HG02623 (cell line): ENCODE measurements at regions not wholly inside any gene's neighbourhood (a gene's known extent, or its start where the extent isn't known, plus 50 kb on each side); places are given as distances from the start of the nearest gene placed in this dataset.

Experiments
- ATAC-seq: cut with Tn5 transposase; IDR thresholded peaks from one replicate; pipeline ENCODE4 v1.9.1; 2021; ENCODE audit warnings: moderate library complexity; ENCODE audit not compliant: unreplicated experiment

- no peak for ATAC-seq
Measured at GRCh38 chr2:128622955-128623620, 304.4 kb upstream of the HS6ST1 start.

GRCh38 chr2:128623776-128624761, 305.4 kb upstream of the HS6ST1 start:
- ATAC-seq: peak; percentile 83

GRCh38 chr2:128624956-128625355, 306.3 kb upstream of the HS6ST1 start:
- no peak for ATAC-seq

- no peak for ATAC-seq
Measured at GRCh38 chr2:128625421-128625820, 306.8 kb upstream of the HS6ST1 start.

- ATAC-seq: no peak
Measured at GRCh38 chr2:128625963-128626759, 307.5 kb upstream of the HS6ST1 start.

- no peak for ATAC-seq
Measured at GRCh38 chr2:128626760-128627511, 308.3 kb upstream of the HS6ST1 start.

- no peak for ATAC-seq
Measured at GRCh38 chr2:128628206-128628605, 309.5 kb upstream of the HS6ST1 start.

GRCh38 chr2:128628996-128629395, 310.3 kb upstream of the HS6ST1 start:
- no peak for ATAC-seq

- no peak for ATAC-seq
Measured at GRCh38 chr2:128630974-128631697, 312.5 kb upstream of the HS6ST1 start.

- no peak for ATAC-seq
Measured at GRCh38 chr2:128631698-128632500, 313.2 kb upstream of the HS6ST1 start.

GRCh38 chr2:128632501-128632800, 313.8 kb upstream of the HS6ST1 start:
- no peak for ATAC-seq

GRCh38 chr2:128633501-128633900, 314.8 kb upstream of the HS6ST1 start:
- no peak for ATAC-seq

GRCh38 chr2:128635361-128635900, 316.8 kb upstream of the HS6ST1 start:
- ATAC-seq: no peak

GRCh38 chr2:128636802-128637147, 318.1 kb upstream of the HS6ST1 start:
- ATAC-seq: no peak

- no peak for ATAC-seq
Measured at GRCh38 chr2:128637481-128638155, 318.9 kb upstream of the HS6ST1 start.

GRCh38 chr2:128638341-128639119, 319.9 kb upstream of the HS6ST1 start:
- ATAC-seq: no peak

- ATAC-seq: no peak
Measured at GRCh38 chr2:128639120-128639477, 320.4 kb upstream of the HS6ST1 start.

- ATAC-seq: no peak
Measured at GRCh38 chr2:128639693-128640092, 321.0 kb upstream of the HS6ST1 start.
